ENCODE measurements at regions not wholly inside any gene's neighbourhood (a gene's known extent, or its start where the extent isn't known, plus 50 kb on each side); places are given as distances from the start of the nearest gene placed in this dataset.

GRCh38 chr3:30370681-30371271 lies 235.6 kb upstream of the TGFBR2 start:
- TF ChIP-seq POLR2A (IDR thresholded peaks at IDR 0.05) (no peak), CTCF (IDR thresholded peaks at IDR 0.05) (no peak)
